ENCODE measurements at regions not wholly inside any gene's neighbourhood (a gene's known extent, or its start where the extent isn't known, plus 50 kb on each side); places are given as distances from the start of the nearest gene placed in this dataset.

- TF ChIP-seq RAD21 (IDR thresholded peaks at IDR 0.05 in 1 of 2, conservative IDR thresholded peaks at IDR 0.05 in 1 of 2; ENCODE audit: low read depth in 2 of 2, low read length in 2 of 2): no peak
- TF ChIP-seq HDAC6 (IDR thresholded peaks at IDR 0.05; ENCODE audit: low read depth, low read length): no peak
- no peak for TF ChIP-seq EGR1 (IDR thresholded peaks at IDR 0.05; ENCODE audit: borderline replicate concordance, low read depth, low read length)
- TF ChIP-seq CTCF (IDR thresholded peaks at IDR 0.05; ENCODE audit: control extremely low read depth in 1 of 3, insufficient read depth in 1 of 3, low read depth in 1 of 3, low read length in 3 of 3): no peak
- no peak for TF ChIP-seq SRF (IDR thresholded peaks at IDR 0.05; ENCODE audit: low read depth, low read length)
- no peak for TF ChIP-seq EP300 (IDR thresholded peaks at IDR 0.05; ENCODE audit: borderline replicate concordance in 1 of 2, low read depth in 2 of 2, low read length in 2 of 2)
- no peak for TF ChIP-seq CHD2 (IDR thresholded peaks at IDR 0.05; ENCODE audit: low read length)
Measured at GRCh38 chr6:90730151-90730673, 143.3 kb upstream of the MAP3K7 start (continued).

Data from H1 (cell line).